GM12878 (cell line): ENCODE measurements at regions not wholly inside any gene's neighbourhood (a gene's known extent, or its start where the extent isn't known, plus 50 kb on each side); places are given as distances from the start of the nearest gene placed in this dataset.
"Not testable (repeated sequence)": the region's sequence is repeated elsewhere in the genome, so short reads cannot be mapped to it uniquely, and the experiment has no call there.

Source experiments
- ATAC-seq: fragments of 200-7000 bp; cut with Tn5 transposase; 3 replicates; pipeline ENCODE4 v1.9.1; 2020; ENCODE audit warnings: mild to moderate bottlenecking, moderate library complexity
- BruUV-seq: library from RNA; stranded (reverse); fragments of 400-500 nt; replicated peaks from 2 replicates; lab custom pipeline; 2021; lab: Mats Ljungman, UMichigan
- CTCF ChIA-PET: fragments of 300-600 bp; sonication (Branson Sonifier 250); formaldehyde crosslinking; extraction: SDS; loops from one replicate; lab custom pipeline; 2021; ENCODE audit warnings: inconsistent platforms; lab: Yijun Ruan, JAX
- POLR2A ChIA-PET: fragments of 350-600 bp; formaldehyde crosslinking; extraction: SDS; loops from one replicate; lab custom pipeline; 2021; ENCODE audit warnings: inconsistent platforms; lab: Charles Lee
- RAD21 ChIA-PET: fragments of 300-600 bp; sonication (Branson Sonifier 250); formaldehyde crosslinking; loops from one replicate; lab custom pipeline; 2023; ENCODE audit warnings: antibody characterized with exemption; ENCODE audit not compliant: unreplicated experiment; lab: Charles Lee
- SMC1A ChIA-PET: fragments of 300-600 bp; sonication (Branson Sonifier 250); formaldehyde crosslinking; loops from one replicate; lab custom pipeline; 2023; ENCODE audit not compliant: unreplicated experiment, uncharacterized antibody; lab: Charles Lee
- DNase-seq: peaks from one replicate; pipeline ENCODE4 v3.0.0-alpha.2; 2011; ENCODE audit warnings: low read depth, low spot score
- FAIRE-seq: peaks from 3 replicates; lab custom pipeline; 2011; peaks lifted over from hg19 to GRCh38; lab: Jason Lieb, UNC
- H2AFZ ChIP-seq: 2 replicates; pipeline ENCODE4 v1.6.0; 2011; ENCODE audit warnings: low read depth, low read length, control low read depth; ENCODE audit not compliant: control insufficient read depth
- H3K27ac ChIP-seq: 2 replicates; pipeline ENCODE4 v1.5.1; 2011; ENCODE audit warnings: control low read depth; ENCODE audit not compliant: control insufficient read depth, insufficient read depth
- H3K27me3 ChIP-seq, 2 experiments: replicated peaks in 1 of 2; 2 replicates each; pipeline versions ENCODE4 v1.6.0 to v1.6.1; 2011; ENCODE audit warnings: low read length in 1 of 2; ENCODE audit not compliant: control insufficient read depth in 2 of 2, insufficient read depth in 2 of 2
- H3K36me3 ChIP-seq, 2 experiments: 2 replicates each; pipeline ENCODE4 v1.5.1; 2011; ENCODE audit warnings: low read length in 1 of 2; ENCODE audit not compliant: control insufficient read depth in 2 of 2, insufficient read depth in 2 of 2
- H3K4me1 ChIP-seq: 2 replicates; pipeline ENCODE4 v1.6.1; 2011; ENCODE audit warnings: mild to moderate bottlenecking, low read length, moderate library complexity, mixed read lengths; ENCODE audit not compliant: control insufficient read depth, insufficient read depth
- H3K4me2 ChIP-seq: 2 replicates; pipeline ENCODE4 v1.6.0; 2011; ENCODE audit warnings: control low read depth; ENCODE audit not compliant: control insufficient read depth, insufficient read depth
- H3K4me3 ChIP-seq: fragments of 200-600 bp; sonication (generic); 2 replicates; pipeline ENCODE4 v1.5.1; 2016
- H3K79me2 ChIP-seq: 2 replicates; pipeline ENCODE4 v1.6.0; 2011; ENCODE audit warnings: low read length; ENCODE audit not compliant: control insufficient read depth, insufficient read depth
- H3K9ac ChIP-seq: 2 replicates; pipeline ENCODE4 v1.8.0; 2011; ENCODE audit warnings: low read length, control low read depth, mixed read lengths; ENCODE audit not compliant: control insufficient read depth, insufficient read depth
- H3K9me3 ChIP-seq: replicated peaks from 3 replicates; pipeline ENCODE4 v1.5.1; 2011; ENCODE audit warnings: mild to moderate bottlenecking, low read length; ENCODE audit not compliant: control insufficient read depth, insufficient read depth
- H4K20me1 ChIP-seq: 2 replicates; pipeline ENCODE4 v1.6.0; 2011; ENCODE audit not compliant: control insufficient read depth, insufficient read depth
- CREB1 ChIP-seq: IDR thresholded peaks from 2 replicates; pipeline ENCODE4 v1.6.1; 2012; ENCODE audit warnings: low read depth, mild to moderate bottlenecking, inconsistent platforms
- HDAC2 ChIP-seq: fragments of 200-600 bp; sonication (generic); IDR thresholded peaks from 2 replicates; pipeline ENCODE4 v1.6.1; 2017
- IRF4 ChIP-seq: IDR thresholded peaks from 2 replicates; pipeline ENCODE4 v1.6.1; 2011; ENCODE audit warnings: low read depth, low read length
- POLR2A ChIP-seq: IDR thresholded peaks from 2 replicates; pipeline ENCODE4 v1.6.1; 2011; ENCODE audit warnings: low read depth, mild to moderate bottlenecking, low read length
- RAD21 ChIP-seq: IDR thresholded peaks from 2 replicates; pipeline ENCODE4 v1.6.1; 2011; ENCODE audit warnings: mild to moderate bottlenecking, low read depth, low read length, moderate library complexity; ENCODE audit not compliant: insufficient read depth
- SIX5 ChIP-seq: IDR thresholded peaks from 2 replicates; pipeline ENCODE4 v1.6.1; 2011; ENCODE audit warnings: mild to moderate bottlenecking, low read depth, low read length, moderate library complexity; ENCODE audit not compliant: severe bottlenecking
- WRNIP1 ChIP-seq: IDR thresholded peaks from 2 replicates; pipeline ENCODE4 v1.6.1; 2011; ENCODE audit warnings: low read depth, low read length, improper control_type of control experiment, borderline replicate concordance
- ZNF274 ChIP-seq: IDR thresholded peaks from one replicate; pipeline ENCODE4 v1.8.0; 2011; ENCODE audit not compliant: insufficient read length, insufficient read depth
- WGBS: methylation state at CpG from one replicate; pipeline ENCODE4 v1.1.6; 2016; ENCODE audit warnings: low lambda C conversion rate; ENCODE audit not compliant: insufficient replicate concordance, insufficient coverage; ENCODE audit errors: missing lambda C conversion rate; 5-methylcytosine and 5-hydroxymethylcytosine counted together
- in situ Hi-C: fragments of 300-500 bp; cut with MboI; formaldehyde crosslinking; loops from 9 replicates; pipeline ENCODE4 v1.14.3; 2018; ENCODE audit warnings: mixed read lengths
- intact Hi-C: fragments of 100-400 bp; cut with micrococcal nuclease; formaldehyde crosslinking; loops from one replicate; pipeline ENCODE4 v1.14.2; 2022; ENCODE audit not compliant: unreplicated experiment
- TF ChIP-seq, protein P1 (sequence below): fragments of 150-350 bp; IDR thresholded peaks from 2 replicates; pipeline ENCODE4 v1.6.1; 2014; ENCODE audit warnings: mild to moderate bottlenecking, low read depth, low read length
- TF ChIP-seq, protein P2 (sequence below): IDR thresholded peaks from 2 replicates; pipeline ENCODE4 v1.6.1; 2011; ENCODE audit warnings: borderline replicate concordance, low read depth, mild to moderate bottlenecking, moderate library complexity, mixed read lengths, low read length; ENCODE audit not compliant: insufficient read depth; ENCODE audit errors: extremely low read length

DNA sequence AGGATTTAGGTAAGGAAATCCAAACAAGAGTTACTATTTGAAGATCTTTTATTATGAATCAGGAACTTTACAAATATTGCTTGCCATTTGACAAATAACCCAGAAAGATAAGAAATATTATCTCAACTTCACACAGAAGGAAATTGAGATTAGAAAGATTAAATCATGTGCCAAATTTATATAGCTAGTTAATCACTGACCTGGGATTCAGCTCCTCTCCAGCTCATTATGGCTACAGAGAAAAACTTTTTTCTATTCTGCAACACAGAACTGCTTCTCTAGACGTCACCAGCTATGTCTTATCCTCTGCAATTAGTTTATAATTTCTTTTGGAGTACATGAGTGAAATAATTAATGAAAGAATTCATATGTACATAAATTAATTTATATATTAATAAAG, 86.3 kb upstream of the NOX4 start:
- H2AFZ ChIP-seq, in situ Hi-C loops, H3K79me2 ChIP-seq, H3K36me3 ChIP-seq, H3K27me3 ChIP-seq, H3K4me3 ChIP-seq, intact Hi-C loops, RAD21 ChIA-PET, H3K4me2 ChIP-seq, H3K9ac ChIP-seq, H3K27ac ChIP-seq, H3K9me3 ChIP-seq, POLR2A ChIA-PET, H4K20me1 ChIP-seq, SMC1A ChIA-PET, FAIRE-seq, DNase-seq, H3K4me1 ChIP-seq, ATAC-seq, BruUV-seq: not testable (repeated sequence)
- WGBS: 0% methylated on average over 1 of the region's 1 CpG
- CTCF ChIA-PET: interaction anchor here (1.6 kb wide), 1 partner anchor 11 kb away, joined by 3 read pairs; no protein-coding TSS in a partner anchor

DNA sequence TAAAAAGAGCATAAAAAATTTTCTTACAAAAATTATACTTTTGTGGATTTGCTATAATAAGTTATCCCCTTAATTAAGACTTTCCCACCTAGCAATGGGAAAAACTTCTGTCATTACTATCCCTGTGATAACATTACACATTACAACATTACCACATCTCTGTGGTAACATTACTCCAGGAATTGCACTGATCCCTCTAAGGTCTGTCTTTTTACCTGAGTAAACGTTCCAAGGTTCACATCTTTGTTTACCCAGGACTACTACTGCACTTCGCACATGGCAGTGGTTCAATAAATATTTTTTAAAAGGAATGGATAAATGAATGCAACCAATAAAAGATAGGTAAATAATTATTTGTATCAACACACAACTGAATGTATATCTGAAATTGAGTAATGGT, 92.4 kb upstream of the NOX4 start:
- H3K4me2 ChIP-seq: no peak overlapping the region
- POLR2A ChIA-PET: no interaction called here
- no peak for ATAC-seq
- in situ Hi-C loops: no loop called here
- H3K4me1 ChIP-seq: no peaks in the 10 kb centered on the region
- no peaks in the 10 kb centered on the region for H3K27me3 ChIP-seq
- DNase-seq: no peak
- H3K9ac ChIP-seq: no peak overlapping the region
- BruUV-seq: no TSS peak
- no peaks in the 10 kb centered on the region for H3K9me3 ChIP-seq
- FAIRE-seq: no peak
- SMC1A ChIA-PET: no interaction called here
- H3K4me3 ChIP-seq: no peak overlapping the region
- RAD21 ChIA-PET: no interaction called here
- H2AFZ ChIP-seq: no peak overlapping the region
- no peak for TF ChIP-seq CREB1
- no peak for TF ChIP-seq WRNIP1
- no peak for TF ChIP-seq SIX5
- no peak for TF ChIP-seq HDAC2
- no peak for TF ChIP-seq RAD21
- no peak for TF ChIP-seq IRF4
- TF ChIP-seq POLR2A: no peak
- TF ChIP-seq ZNF274: no peak
- TF ChIP-seq, protein P1, sequence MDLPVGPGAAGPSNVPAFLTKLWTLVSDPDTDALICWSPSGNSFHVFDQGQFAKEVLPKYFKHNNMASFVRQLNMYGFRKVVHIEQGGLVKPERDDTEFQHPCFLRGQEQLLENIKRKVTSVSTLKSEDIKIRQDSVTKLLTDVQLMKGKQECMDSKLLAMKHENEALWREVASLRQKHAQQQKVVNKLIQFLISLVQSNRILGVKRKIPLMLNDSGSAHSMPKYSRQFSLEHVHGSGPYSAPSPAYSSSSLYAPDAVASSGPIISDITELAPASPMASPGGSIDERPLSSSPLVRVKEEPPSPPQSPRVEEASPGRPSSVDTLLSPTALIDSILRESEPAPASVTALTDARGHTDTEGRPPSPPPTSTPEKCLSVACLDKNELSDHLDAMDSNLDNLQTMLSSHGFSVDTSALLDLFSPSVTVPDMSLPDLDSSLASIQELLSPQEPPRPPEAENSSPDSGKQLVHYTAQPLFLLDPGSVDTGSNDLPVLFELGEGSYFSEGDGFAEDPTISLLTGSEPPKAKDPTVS: no peak
- TF ChIP-seq, protein P2, sequence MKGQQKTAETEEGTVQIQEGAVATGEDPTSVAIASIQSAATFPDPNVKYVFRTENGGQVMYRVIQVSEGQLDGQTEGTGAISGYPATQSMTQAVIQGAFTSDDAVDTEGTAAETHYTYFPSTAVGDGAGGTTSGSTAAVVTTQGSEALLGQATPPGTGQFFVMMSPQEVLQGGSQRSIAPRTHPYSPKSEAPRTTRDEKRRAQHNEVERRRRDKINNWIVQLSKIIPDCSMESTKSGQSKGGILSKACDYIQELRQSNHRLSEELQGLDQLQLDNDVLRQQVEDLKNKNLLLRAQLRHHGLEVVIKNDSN: no peak
- intact Hi-C loops: no loop called here
- WGBS: 2% methylated on average over 2 of the region's 2 CpGs
- H4K20me1 ChIP-seq: no peaks in the 10 kb centered on the region
- H3K79me2 ChIP-seq: no peaks in the 10 kb centered on the region
- no peaks in the 10 kb centered on the region for H3K36me3 ChIP-seq
- no peak overlapping the region for H3K27ac ChIP-seq
- CTCF ChIA-PET: no interaction called here

DNA sequence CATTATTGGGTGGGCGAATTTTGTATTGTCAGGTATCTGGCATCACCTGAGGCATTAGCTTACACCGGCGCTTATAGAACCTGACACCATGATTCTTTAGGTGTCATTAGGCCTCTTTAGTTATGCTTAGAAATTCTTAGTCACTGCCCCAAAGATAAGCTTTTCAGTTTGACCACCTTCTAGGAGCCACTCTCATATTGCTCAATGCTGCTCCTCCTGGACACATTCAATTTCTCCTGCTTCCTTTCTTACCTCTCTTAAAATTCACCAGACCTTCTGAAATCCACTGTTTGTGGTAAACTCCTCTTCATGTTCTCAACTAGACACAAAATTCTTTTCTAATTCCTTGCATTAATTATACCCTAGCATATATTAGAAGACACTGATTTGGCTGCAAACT, 93.9 kb upstream of the NOX4 start:
- BruUV-seq, H4K20me1 ChIP-seq, in situ Hi-C loops, H3K4me1 ChIP-seq, H3K4me3 ChIP-seq, H3K36me3 ChIP-seq, DNase-seq, intact Hi-C loops, FAIRE-seq, H3K27me3 ChIP-seq, SMC1A ChIA-PET, H3K27ac ChIP-seq, H3K9me3 ChIP-seq, CTCF ChIA-PET, H2AFZ ChIP-seq, H3K4me2 ChIP-seq, H3K79me2 ChIP-seq, ATAC-seq, H3K9ac ChIP-seq, POLR2A ChIA-PET, RAD21 ChIA-PET: not testable (repeated sequence)
- WGBS: 58% methylated on average over 3 of the region's 3 CpGs
